IMR-90 (cell line): ENCODE measurements at regions not wholly inside any gene's neighbourhood (a gene's known extent, or its start where the extent isn't known, plus 50 kb on each side); places are given as distances from the start of the nearest gene placed in this dataset.

Source experiments
- ATAC-seq: fragments of 200-7000 bp; cut with Tn5 transposase; 2 replicates; pipeline ENCODE4 v1.9.1; 2020; ENCODE audit warnings: low read depth, mild to moderate bottlenecking, moderate library complexity
- BruUV-seq: library from RNA; stranded (reverse); fragments of 400-500 nt; replicated peaks from 2 replicates; lab custom pipeline; 2021; lab: Mats Ljungman, UMichigan
- CTCF ChIA-PET: fragments of 300-600 bp; formaldehyde crosslinking; extraction: SDS; loops from one replicate; lab custom pipeline; 2021; ENCODE audit warnings: antibody characterized with exemption; lab: Yijun Ruan, JAX
- POLR2A ChIA-PET: fragments of 300-600 bp; sonication (Branson Sonifier 250); formaldehyde crosslinking; loops from one replicate; lab custom pipeline; 2022; ENCODE audit warnings: antibody characterized with exemption; ENCODE audit not compliant: unreplicated experiment; lab: Charles Lee
- DNase-seq: peaks from one replicate; pipeline ENCODE4 v3.0.0; 2013
- H2AFZ ChIP-seq: replicated peaks from 2 replicates; pipeline ENCODE3; 2013; ENCODE audit warnings: low read length, mild to moderate bottlenecking; ENCODE audit not compliant: poor library complexity
- H2AK5ac ChIP-seq: 2 replicates; pipeline ENCODE4 v1.6.1; 2013; ENCODE audit warnings: low read depth, low read length, inconsistent platforms
- H2AK9ac ChIP-seq: replicated peaks from 2 replicates; pipeline ENCODE3; 2013; ENCODE audit warnings: mild to moderate bottlenecking, low read depth, low read length, moderate library complexity; ENCODE audit not compliant: poor library complexity
- H2BK120ac ChIP-seq: 2 replicates; pipeline ENCODE4 v1.6.1; 2013; ENCODE audit warnings: low read depth, low read length, inconsistent platforms
- H2BK15ac ChIP-seq: 3 replicates; pipeline ENCODE4 v1.6.1; 2013; ENCODE audit warnings: low read depth, low read length, inconsistent platforms
- H2BK20ac ChIP-seq: 2 replicates; pipeline ENCODE4 v1.6.1; 2013; ENCODE audit warnings: low read depth, mild to moderate bottlenecking, inconsistent platforms, low read length, moderate library complexity
- H2BK5ac ChIP-seq: 2 replicates; pipeline ENCODE4 v1.6.1; 2013; ENCODE audit warnings: mild to moderate bottlenecking, low read depth, low read length, inconsistent platforms; ENCODE audit not compliant: poor library complexity, severe bottlenecking
- H3K14ac ChIP-seq: replicated peaks from 2 replicates; pipeline ENCODE4 v1.6.1; 2013; ENCODE audit warnings: low read depth, low read length, inconsistent platforms
- H3K18ac ChIP-seq: 2 replicates; pipeline ENCODE4 v1.6.1; 2013; ENCODE audit warnings: low read depth, low read length, control low read depth
- H3K23ac ChIP-seq: 2 replicates; pipeline ENCODE4 v1.6.1; 2013; ENCODE audit warnings: low read depth, low read length, inconsistent platforms
- H3K27ac ChIP-seq: 2 replicates; pipeline ENCODE4 v1.5.1; 2013; ENCODE audit warnings: mild to moderate bottlenecking, control low read depth, low read length; ENCODE audit not compliant: insufficient read depth
- H3K27me3 ChIP-seq: 2 replicates; pipeline ENCODE4 v1.6.1; 2013; ENCODE audit warnings: low read length; ENCODE audit not compliant: control insufficient read depth, insufficient read depth
- H3K36me3 ChIP-seq: 2 replicates; pipeline ENCODE4 v1.6.1; 2013; ENCODE audit warnings: low read length, mixed read lengths; ENCODE audit not compliant: control insufficient read depth, insufficient read depth
- H3K4ac ChIP-seq: 2 replicates; pipeline ENCODE4 v1.6.1; 2013; ENCODE audit warnings: low read depth, low read length, inconsistent platforms
- H3K4me1 ChIP-seq: 2 replicates; pipeline ENCODE4 v1.6.1; 2013; ENCODE audit warnings: low read length, mixed read lengths; ENCODE audit not compliant: control insufficient read depth, insufficient read depth
- H3K4me2 ChIP-seq: 2 replicates; pipeline ENCODE4 v1.6.1; 2013; ENCODE audit warnings: low read depth, mild to moderate bottlenecking, control low read depth, low read length, moderate library complexity
- H3K4me3 ChIP-seq: 2 replicates; pipeline ENCODE4 v1.5.1; 2013; ENCODE audit warnings: low read depth, mild to moderate bottlenecking, control low read depth, low read length, moderate library complexity; ENCODE audit not compliant: insufficient read depth
- H3K56ac ChIP-seq: 2 replicates; pipeline ENCODE4 v1.6.1; 2013; ENCODE audit warnings: low read length, inconsistent platforms; ENCODE audit not compliant: insufficient read depth; ENCODE audit errors: extremely low read depth
- H3K79me1 ChIP-seq, 2 experiments: 2 replicates each; pipeline ENCODE4 v1.6.1; 2013; ENCODE audit warnings: low read length in 2 of 2, inconsistent platforms in 1 of 2, low read depth in 1 of 2
- H3K9ac ChIP-seq: 2 replicates; pipeline ENCODE4 v1.6.1; 2013; ENCODE audit warnings: low read depth, low read length, control low read depth
- H3K9me1 ChIP-seq: 2 replicates; pipeline ENCODE4 v1.6.1; 2013; ENCODE audit warnings: low read length, inconsistent platforms; ENCODE audit not compliant: insufficient read depth
- H3K9me3 ChIP-seq: 2 replicates; pipeline ENCODE4 v1.6.1; 2013; ENCODE audit warnings: low read length; ENCODE audit not compliant: control insufficient read depth, insufficient read depth
- H4K20me1 ChIP-seq: 2 replicates; pipeline ENCODE4 v1.6.1; 2013; ENCODE audit warnings: low read length, inconsistent platforms; ENCODE audit not compliant: insufficient read depth
- H4K5ac ChIP-seq: 2 replicates; pipeline ENCODE4 v1.6.1; 2013; ENCODE audit warnings: mild to moderate bottlenecking, low read depth, low read length, control low read depth
- H4K8ac ChIP-seq, 2 experiments: 2 replicates each; pipeline ENCODE4 v1.6.1; 2013; ENCODE audit warnings: low read depth in 2 of 2, low read length in 2 of 2, control low read depth in 1 of 2, inconsistent platforms in 1 of 2
- H4K91ac ChIP-seq: 2 replicates; pipeline ENCODE4 v1.6.1; 2013; ENCODE audit warnings: low read depth, low read length, inconsistent platforms; ENCODE audit not compliant: insufficient read depth
- BHLHE40 ChIP-seq: fragments of 150-350 bp; IDR thresholded peaks from 2 replicates; pipeline ENCODE4 v1.6.1; 2016; ENCODE audit warnings: mild to moderate bottlenecking, low read depth, low read length
- CEBPB ChIP-seq: IDR thresholded peaks from 2 replicates; pipeline ENCODE4 v1.6.1; 2012; ENCODE audit warnings: low read depth, low read length, improper control_type of control experiment
- CHD1 ChIP-seq: IDR thresholded peaks from 2 replicates; pipeline ENCODE4 v1.6.1; 2012; ENCODE audit warnings: low read depth, low read length, improper control_type of control experiment
- FOS ChIP-seq: fragments of 150-350 bp; IDR thresholded peaks from 2 replicates; pipeline ENCODE4 v1.6.1; 2016; ENCODE audit warnings: low read depth, low read length
- MAFK ChIP-seq: IDR thresholded peaks from 2 replicates; pipeline ENCODE4 v1.6.1; 2012; ENCODE audit warnings: low read depth, low read length, improper control_type of control experiment
- MAZ ChIP-seq: IDR thresholded peaks from 2 replicates; pipeline ENCODE4 v1.6.1; 2012; ENCODE audit warnings: low read depth, mild to moderate bottlenecking, low read length, improper control_type of control experiment, moderate library complexity, borderline replicate concordance
- MXI1 ChIP-seq: IDR thresholded peaks from 2 replicates; pipeline ENCODE4 v1.6.1; 2012; ENCODE audit warnings: low read depth, mild to moderate bottlenecking, low read length, moderate library complexity, borderline replicate concordance
- NFE2L2 ChIP-seq: fragments of 150-350 bp; IDR thresholded peaks from 2 replicates; pipeline ENCODE4 v1.6.1; 2016; ENCODE audit warnings: low read depth, mild to moderate bottlenecking, low read length
- POLR2A ChIP-seq: IDR thresholded peaks from 2 replicates; pipeline ENCODE4 v1.6.1; 2012; ENCODE audit warnings: mild to moderate bottlenecking, low read depth, low read length
- RAD21 ChIP-seq: IDR thresholded peaks from 2 replicates; pipeline ENCODE4 v1.6.1; 2012; ENCODE audit warnings: low read length, improper control_type of control experiment
- RCOR1 ChIP-seq: IDR thresholded peaks from 2 replicates; pipeline ENCODE4 v1.6.1; 2012; ENCODE audit warnings: mild to moderate bottlenecking, low read length, improper control_type of control experiment; ENCODE audit not compliant: insufficient replicate concordance
- RFX5 ChIP-seq: IDR thresholded peaks from 2 replicates; pipeline ENCODE4 v1.8.0; 2012; ENCODE audit warnings: low read depth, mild to moderate bottlenecking, low read length, moderate library complexity
- SMC3 ChIP-seq: fragments of 150-350 bp; IDR thresholded peaks from 2 replicates; pipeline ENCODE4 v1.6.1; 2016; ENCODE audit warnings: low read depth, mild to moderate bottlenecking, antibody characterized with exemption, low read length, moderate library complexity
- WGBS, 2 experiments: methylation state at CpG; one replicate each; pipeline versions ENCODE4 v1.1.5 to v1.1.7; 2013; ENCODE audit warnings: missing lambda C conversion rate in 2 of 2; ENCODE audit not compliant: insufficient read length in 1 of 2; ENCODE audit errors: extremely low coverage in 2 of 2; 5-methylcytosine and 5-hydroxymethylcytosine counted together
- dilution Hi-C: fragments of 300-500 bp; cut with HindIII; formaldehyde crosslinking; loops from one replicate; pipeline ENCODE4 v1.14.3; 2018; ENCODE audit warnings: low sequenced_read_pairs; ENCODE audit not compliant: unreplicated experiment
- in situ Hi-C: fragments of 300-500 bp; cut with MboI; formaldehyde crosslinking; loops from 3 replicates; pipeline ENCODE4 v1.14.3; 2019; ENCODE audit warnings: low sequenced_read_pairs, inconsistent platforms, mixed read lengths
- intact Hi-C: fragments of 100-400 bp; cut with micrococcal nuclease; formaldehyde crosslinking; loops from 2 replicates; pipeline ENCODE4 v1.10.0; 2022
- TF ChIP-seq, protein P1 (sequence below): fragments of 150-350 bp; IDR thresholded peaks from 2 replicates; pipeline ENCODE4 v1.6.1; 2017; ENCODE audit warnings: mild to moderate bottlenecking, antibody characterized with exemption, low read length, low read depth
- TF ChIP-seq, protein P2 (sequence below): fragments of 150-350 bp; IDR thresholded peaks from 2 replicates; pipeline ENCODE4 v1.6.1; 2016; ENCODE audit warnings: low read depth, mild to moderate bottlenecking, low read length, moderate library complexity, borderline replicate concordance
- TF ChIP-seq, protein P3 (sequence below): conservative IDR thresholded peaks from 2 replicates; pipeline ENCODE4 v1.5.1; 2012; ENCODE audit warnings: mild to moderate bottlenecking, low read depth, low read length, improper control_type of control experiment

DNA sequence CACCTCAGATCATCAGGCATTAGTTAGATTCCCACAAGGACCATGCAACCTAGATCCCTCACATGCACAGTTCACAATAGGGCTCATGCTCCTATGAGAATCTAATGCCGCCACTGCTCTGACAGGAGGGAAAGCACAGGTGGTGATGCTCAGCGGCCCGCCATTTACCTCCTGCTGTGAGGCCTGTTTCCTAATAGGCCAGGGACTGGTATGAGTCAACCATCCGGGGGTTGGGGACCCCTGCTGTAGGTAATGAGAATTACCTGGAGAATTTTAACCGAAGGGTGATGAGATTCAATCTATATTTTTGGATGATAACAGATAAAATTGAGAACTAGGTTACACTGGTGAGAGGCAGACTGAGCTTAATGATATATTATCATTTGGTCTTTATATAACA lies 101.4 kb downstream of the LACC1 start:
- no peak overlapping the region for H4K5ac ChIP-seq
- WGBS, 2 experiments, result no CpG with 5 or more reads among the region's 5 CpGs
- no peak overlapping the region for H2AFZ ChIP-seq
- POLR2A ChIA-PET, result no interaction called here
- H3K9ac ChIP-seq, result no peak overlapping the region
- H2BK15ac ChIP-seq, result no peak overlapping the region
- intact Hi-C loops (no loop called here), in situ Hi-C loops (no loop called here), dilution Hi-C loops (no loop called here)
- H3K56ac ChIP-seq, result no peak overlapping the region
- H3K4me1 ChIP-seq, result no peaks in the 10 kb centered on the region; the same call in 1 of the 2 replicates
- H3K4me3 ChIP-seq, result no peak overlapping the region
- ATAC-seq (no peak), DNase-seq (no peak)
- no peak overlapping the region for H2BK120ac ChIP-seq
- no peak overlapping the region for H3K18ac ChIP-seq
- no peak overlapping the region for H2AK5ac ChIP-seq
- H3K9me1 ChIP-seq, result no peaks in the 10 kb centered on the region
- no peak overlapping the region for H2BK5ac ChIP-seq
- H3K14ac ChIP-seq, result no peak overlapping the region
- no peaks in the 10 kb centered on the region for H3K9me3 ChIP-seq
- no peak overlapping the region for H3K4me2 ChIP-seq
- CTCF ChIA-PET, result no interaction called here
- no peaks in the 10 kb centered on the region for H4K20me1 ChIP-seq
- H3K36me3 ChIP-seq, result no peaks in the 10 kb centered on the region
- H3K23ac ChIP-seq, result no peak overlapping the region
- no TSS peak for BruUV-seq
- H3K4ac ChIP-seq, result no peak overlapping the region
- H4K91ac ChIP-seq, result no peak overlapping the region
- H4K8ac ChIP-seq, result no peak overlapping the region
- H2BK20ac ChIP-seq, result no peak overlapping the region
- H3K27ac ChIP-seq, result no peak overlapping the region
- TF ChIP-seq, protein P1, sequence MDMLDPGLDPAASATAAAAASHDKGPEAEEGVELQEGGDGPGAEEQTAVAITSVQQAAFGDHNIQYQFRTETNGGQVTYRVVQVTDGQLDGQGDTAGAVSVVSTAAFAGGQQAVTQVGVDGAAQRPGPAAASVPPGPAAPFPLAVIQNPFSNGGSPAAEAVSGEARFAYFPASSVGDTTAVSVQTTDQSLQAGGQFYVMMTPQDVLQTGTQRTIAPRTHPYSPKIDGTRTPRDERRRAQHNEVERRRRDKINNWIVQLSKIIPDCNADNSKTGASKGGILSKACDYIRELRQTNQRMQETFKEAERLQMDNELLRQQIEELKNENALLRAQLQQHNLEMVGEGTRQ, result no peak
- TF ChIP-seq BHLHE40 (no peak), RCOR1 (no peak), RAD21 (no peak), SMC3 (no peak), MXI1 (no peak), NFE2L2 (no peak), RFX5 (no peak), POLR2A (no peak), MAZ (no peak), MAFK (no peak), CEBPB (no peak), FOS (no peak), CHD1 (no peak)
- TF ChIP-seq, protein P2, sequence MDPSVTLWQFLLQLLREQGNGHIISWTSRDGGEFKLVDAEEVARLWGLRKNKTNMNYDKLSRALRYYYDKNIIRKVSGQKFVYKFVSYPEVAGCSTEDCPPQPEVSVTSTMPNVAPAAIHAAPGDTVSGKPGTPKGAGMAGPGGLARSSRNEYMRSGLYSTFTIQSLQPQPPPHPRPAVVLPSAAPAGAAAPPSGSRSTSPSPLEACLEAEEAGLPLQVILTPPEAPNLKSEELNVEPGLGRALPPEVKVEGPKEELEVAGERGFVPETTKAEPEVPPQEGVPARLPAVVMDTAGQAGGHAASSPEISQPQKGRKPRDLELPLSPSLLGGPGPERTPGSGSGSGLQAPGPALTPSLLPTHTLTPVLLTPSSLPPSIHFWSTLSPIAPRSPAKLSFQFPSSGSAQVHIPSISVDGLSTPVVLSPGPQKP, result no peak
- TF ChIP-seq, protein P3, sequence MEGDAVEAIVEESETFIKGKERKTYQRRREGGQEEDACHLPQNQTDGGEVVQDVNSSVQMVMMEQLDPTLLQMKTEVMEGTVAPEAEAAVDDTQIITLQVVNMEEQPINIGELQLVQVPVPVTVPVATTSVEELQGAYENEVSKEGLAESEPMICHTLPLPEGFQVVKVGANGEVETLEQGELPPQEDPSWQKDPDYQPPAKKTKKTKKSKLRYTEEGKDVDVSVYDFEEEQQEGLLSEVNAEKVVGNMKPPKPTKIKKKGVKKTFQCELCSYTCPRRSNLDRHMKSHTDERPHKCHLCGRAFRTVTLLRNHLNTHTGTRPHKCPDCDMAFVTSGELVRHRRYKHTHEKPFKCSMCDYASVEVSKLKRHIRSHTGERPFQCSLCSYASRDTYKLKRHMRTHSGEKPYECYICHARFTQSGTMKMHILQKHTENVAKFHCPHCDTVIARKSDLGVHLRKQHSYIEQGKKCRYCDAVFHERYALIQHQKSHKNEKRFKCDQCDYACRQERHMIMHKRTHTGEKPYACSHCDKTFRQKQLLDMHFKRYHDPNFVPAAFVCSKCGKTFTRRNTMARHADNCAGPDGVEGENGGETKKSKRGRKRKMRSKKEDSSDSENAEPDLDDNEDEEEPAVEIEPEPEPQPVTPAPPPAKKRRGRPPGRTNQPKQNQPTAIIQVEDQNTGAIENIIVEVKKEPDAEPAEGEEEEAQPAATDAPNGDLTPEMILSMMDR, result no peak
- H3K27me3 ChIP-seq, result peaks cover 16% of the 10 kb centered on the region
- H2AK9ac ChIP-seq, result no peak overlapping the region
- H3K79me1 ChIP-seq, result no peaks in the 10 kb centered on the region
